ENCODE measurements at regions not wholly inside any gene's neighbourhood (a gene's known extent, or its start where the extent isn't known, plus 50 kb on each side); places are given as distances from the start of the nearest gene placed in this dataset.
"Not testable (repeated sequence)": the region's sequence is repeated elsewhere in the genome, so short reads cannot be mapped to it uniquely, and the experiment has no call there.

DNA sequence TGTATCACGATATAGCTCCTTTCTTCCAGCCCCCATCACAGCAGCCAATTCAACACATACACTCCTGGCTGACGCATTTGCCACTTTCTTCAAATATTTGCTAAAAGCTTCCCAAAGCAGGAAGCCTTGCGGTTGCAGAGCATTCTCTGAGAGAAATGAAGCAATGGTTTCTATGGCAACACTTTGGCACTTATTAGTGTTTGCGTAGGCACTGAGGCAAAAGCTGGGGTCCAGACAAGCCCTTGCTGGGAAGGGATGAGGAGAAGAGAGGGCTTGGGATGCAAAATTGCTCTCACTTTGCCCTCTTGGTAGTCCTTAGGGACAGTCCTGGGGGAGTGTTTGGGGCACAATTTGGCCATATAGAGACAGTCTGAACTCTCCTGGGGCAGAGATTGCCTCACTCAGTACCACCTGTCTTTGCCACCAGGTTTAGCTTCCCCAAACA, 55.0 kb upstream of the PAK3 start:
- DNase-seq, result no peak

DNA sequence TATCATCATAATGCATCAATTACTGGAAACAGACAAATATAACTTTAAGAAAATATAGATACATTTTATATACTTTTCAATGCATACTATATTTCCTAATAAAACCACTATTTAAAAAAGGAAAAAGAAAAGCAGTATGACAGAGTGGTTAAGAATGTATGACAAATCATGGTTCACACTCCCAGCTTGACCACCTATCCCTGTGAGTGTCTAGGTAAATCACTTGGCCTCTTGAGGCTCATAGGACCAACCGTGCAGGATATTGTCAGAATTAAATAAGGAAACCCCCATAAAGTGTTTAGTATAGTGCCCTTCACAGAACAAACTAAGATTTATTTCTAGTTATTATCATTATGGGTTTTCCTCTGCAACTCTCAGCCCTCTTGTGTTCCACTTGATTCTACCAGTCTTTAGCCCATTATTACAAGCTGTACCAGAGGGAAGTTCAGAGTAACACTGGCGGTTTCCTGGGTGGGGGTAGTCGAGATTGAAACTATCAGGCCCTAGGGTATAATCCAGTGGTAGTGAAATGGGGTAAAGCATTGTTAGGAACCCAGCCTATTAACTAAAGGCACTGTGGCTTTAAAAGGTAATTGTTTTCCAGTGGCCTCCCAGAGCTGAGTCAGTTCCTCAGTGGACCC, 55.5 kb upstream of the PAK3 start:
- DNase-seq, result no peak

DNA sequence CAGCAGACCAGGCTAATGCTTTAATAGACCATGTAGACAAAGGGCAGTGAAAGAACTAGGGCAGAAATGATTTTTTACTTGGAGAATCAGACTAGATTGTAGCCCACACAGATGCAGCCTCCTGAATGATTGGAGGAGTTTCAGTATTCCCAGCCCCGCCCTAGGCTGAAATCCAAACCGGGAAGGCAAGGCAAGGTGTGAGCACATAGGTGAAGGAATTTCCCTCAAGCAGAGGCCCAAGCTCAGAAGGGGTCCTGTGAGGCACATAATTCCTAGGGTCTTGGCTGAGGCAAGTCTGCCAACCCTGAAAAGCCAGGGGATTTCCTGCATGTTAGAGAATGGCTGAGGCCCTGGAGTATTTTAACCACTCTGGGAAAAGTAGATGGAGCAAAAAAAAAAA, 56.4 kb upstream of the PAK3 start:
- DNase-seq, result no peak

DNA sequence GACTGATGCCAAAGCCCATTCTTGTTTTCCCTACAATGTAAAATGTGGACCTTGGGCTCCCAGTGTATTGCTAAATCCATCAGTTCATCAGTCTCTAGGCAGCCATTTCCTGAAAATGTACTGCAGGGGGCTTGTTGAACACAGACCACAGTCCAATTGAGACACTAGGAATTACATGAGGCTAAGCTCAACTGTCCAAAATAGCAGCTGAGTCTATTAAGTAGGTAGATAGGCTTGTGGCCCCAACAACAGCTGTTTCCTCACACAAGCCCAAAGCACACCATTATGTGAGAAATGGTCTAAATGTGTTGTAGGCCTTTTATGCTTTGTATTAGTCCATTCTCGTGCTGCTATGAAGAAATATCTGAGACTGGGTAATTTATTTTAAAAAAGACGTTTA, 60.0 kb upstream of the PAK3 start:
- no peak for DNase-seq

DNA sequence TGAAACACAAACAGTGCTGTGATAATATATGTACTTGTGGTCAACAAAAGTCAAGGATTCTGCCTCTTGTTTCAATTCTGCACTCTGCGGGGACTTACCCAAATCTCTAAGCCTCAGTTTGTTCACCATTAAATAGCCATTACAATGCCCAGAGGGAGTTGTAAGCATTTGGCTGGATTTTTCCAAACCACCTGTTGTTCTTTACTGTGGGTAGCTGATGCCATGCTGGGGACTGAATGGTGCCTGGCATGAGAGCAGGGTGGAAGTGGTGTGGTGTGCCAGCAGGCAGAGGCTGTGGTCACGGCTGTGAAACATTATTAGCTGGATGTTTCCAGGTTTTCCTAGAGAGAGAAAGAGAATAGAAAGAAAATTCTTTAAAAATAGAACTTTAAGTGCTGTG, 60.7 kb upstream of the PAK3 start:
- DNase-seq, result no peak

DNA sequence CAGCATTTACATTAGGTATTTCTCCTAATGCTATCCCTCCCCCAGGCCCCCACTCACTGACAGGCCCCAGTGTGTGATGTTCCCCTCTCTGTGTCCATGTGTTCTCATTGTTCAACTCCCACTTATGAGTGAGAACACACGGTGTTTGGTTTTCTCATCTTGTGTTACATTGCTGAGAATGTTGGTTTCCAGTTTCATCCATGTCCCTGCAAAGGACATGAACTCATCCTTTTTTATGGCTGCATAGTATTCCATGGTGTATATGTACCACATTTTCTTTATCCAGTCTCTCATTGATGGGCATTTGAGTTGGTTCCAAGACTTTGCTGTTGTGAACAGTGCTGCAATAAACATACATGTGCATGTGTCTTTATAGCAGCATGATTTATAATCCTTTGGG, 73.0 kb upstream of the PAK3 start:
- DNase-seq, result not testable (repeated sequence)

DNA sequence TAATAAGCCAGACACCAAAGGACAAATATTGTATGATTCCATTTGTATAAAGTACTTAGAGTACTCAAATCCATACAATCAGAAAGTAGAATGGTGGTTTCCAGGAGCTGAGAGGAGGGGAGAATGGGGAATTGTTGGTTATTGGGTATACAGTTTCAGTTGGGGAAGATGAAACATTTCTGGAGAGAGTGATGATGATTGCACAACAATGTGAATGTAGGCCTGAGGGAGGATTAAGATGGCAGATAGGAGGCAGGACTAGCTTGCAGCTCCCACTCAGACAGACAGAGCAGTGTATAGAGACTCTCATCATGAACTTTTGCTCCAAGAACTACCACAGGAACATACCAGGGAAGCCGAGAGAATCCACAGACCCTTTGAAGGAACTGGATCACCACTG, 75.7 kb upstream of the PAK3 start:
- DNase-seq, result no peak

DNA sequence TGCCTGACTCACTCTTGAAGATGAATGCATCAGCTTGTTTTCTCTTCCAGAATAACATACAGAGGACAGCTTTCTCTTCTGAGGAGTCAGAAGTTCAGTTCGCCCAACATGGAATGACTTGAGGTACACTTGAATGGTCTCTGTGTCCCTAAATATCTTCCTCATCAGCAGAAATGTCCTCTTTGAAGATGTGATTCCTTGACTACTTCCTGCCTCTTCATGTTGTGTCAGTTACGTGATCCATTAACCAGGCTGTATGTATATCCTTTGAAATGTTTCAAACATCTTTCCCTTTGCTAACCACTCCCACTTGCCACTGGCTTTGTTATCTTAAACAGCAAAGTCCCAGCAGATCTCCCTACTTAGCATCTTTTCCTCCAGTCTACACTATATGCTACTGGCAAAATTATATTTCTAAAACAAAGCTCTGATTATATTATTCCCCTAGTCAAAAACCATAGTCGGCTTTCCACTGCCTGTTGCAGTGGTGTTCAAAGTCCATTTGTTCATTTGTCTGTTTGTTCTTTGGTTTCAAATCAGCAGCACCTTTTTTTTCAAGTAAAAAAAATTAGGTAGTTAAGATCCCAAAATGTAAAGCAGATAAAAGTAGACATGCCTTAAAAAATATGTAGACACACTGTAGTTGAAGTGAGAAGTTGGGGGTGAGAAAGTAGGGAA, 82.1 kb upstream of the PAK3 start:
- no peak for DNase-seq

DNA sequence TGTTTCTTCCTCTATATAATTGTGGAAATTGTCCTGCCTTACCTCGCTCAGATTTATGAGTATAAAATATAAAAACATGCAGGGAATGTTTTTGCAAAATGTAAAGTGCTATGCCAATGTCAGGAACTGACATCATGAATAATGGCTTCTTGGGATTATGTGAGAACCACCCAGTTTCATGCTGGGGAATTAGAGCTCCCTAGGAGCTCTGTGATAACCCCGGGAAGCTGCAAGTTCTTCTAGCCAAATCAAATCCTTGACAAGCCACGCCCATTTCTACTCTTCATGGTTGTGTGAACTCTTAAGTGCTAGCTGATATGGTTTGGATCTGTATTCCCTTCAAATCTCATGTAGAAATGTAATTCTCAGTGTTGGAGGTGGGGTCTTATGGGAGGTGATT, 85.9 kb upstream of the PAK3 start:
- no peak for DNase-seq

DNA sequence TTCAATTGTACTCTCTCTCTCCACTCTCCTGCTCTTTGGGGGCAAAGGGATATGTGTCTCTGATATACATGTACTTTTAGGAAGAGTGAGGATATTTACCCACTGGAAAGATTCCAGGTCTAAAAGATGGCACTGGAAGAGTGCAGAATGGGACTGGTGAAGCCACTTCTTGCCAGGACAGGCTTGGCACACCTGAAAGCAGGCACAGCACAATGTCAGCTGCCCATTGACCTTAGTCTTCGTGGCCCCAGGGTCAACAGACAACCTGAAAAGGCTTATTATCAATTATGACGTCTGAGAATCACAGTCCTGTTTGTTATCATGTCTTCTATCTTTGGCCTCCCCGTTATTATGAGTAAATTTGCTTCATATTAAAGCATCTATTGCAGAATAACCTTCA, 86.7 kb upstream of the PAK3 start:
- no peak for DNase-seq

DNA sequence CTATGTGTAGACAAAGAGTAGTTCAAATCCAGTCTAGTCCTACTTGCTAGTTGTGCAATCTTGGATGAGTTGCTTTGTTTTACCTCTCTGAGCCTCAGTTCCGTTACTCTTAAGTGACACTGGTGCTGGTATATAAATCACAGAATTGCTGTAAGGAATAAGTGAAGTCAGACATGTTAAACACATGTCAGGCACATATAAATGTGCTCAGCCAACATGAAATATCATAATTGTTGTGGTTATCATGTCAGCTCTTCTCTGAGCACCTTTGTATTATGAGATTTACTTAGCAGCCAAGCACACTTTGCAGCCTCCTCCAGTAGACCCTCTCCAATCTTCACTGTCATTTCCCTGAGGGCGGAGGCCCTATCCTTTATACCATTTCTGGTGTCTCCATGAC, 87.9 kb upstream of the PAK3 start:
- no peak for DNase-seq

DNA sequence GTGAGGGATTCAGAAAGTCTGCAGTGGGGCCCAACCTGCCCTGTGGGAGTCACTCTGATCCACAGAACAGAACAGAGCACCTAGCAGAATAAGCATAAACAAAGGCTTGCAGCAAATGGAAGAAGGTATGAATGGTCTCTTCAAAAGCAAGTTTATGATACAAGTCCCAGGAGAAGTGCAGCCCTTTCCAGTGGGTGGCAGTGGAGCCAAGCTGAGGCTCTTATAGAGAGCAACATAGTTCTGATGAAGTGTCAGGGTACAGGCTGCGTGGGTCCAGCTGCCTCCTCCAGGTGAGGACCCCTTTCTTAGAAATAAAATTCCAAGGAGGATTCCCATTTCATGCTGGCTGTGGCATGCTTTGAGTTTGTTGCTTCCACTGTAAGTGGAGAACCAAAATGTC, 88.8 kb upstream of the PAK3 start:
- no peak for DNase-seq

DNA sequence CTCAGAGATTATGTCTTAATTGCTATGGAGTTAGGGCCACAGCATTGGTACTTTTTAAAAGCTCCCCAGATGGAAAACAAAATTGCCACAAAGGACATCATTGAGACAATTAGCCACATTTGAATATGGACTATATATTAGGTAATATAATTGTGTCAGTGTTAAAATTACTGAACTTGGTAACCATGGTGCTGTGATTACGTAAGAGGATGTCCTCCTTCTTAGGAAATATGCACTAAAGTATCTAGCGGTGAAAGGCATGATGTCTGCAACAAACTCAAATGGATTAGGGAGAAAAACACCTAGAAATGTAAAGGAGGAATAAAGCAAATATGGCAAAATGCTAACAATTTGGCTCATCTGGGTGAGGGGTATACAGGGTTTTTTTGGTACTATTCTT, 89.9 kb upstream of the PAK3 start:
- no peak for DNase-seq

DNA sequence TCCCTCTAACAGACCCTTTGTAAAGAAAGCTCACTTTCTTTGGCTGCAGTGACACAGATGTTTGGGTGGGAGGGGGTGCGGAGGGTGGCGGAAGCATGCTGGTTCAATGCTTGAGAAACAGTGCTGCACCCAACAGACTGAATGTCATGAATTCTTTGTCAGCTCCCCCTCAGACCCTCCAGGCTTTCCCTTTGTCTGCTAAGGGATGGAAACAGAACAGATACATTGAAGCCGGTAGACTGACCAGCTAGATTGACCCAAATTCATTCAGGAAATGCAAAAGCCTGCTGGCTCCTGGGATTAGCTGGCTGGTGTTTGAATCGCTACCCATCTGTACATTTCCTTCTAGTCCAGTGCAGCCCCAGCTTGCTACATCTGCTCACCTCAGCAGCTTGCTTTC, 90.8 kb upstream of the PAK3 start:
- no peak for DNase-seq

DNA sequence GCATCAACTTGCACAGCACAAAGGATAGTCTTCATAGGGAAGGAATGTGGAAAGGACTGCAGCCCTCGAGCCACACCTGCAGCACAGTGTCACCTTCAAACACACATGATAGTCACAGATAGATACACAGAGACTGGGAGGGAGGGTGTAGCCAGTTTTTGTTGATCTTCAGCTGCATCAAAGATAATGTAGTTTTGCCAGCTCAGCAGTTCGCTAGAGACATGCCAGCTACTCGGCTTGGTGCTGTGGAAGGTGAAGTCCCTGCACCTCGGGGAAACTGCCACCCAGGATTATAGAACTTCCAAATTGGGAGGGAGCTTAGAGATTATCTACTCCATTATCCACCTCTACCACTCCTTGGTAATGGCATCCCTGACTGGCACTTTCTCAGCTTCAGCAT, 92.9 kb upstream of the PAK3 start:
- DNase-seq, result no peak

DNA sequence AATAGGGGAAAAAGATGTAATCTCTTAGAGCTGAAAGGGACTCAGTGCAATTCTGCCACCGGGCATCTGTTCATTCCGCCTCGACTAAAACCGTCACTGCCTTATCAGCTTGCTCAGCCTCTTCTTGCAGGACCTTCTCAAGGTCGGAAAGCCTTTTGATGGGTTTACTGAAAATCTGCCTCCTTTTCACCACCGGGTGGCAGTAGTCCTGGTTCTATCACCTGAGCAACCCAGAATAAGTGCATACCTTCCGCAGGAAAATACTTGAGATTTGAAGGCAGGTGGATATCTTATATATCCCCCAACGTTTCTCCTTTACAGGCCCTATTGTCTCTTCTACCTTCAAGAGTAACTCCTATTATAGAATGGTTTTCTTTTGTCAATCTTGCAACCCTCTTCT, 103.4 kb upstream of the PAK3 start:
- peak in 1 of 4 experiments; percentile 0 for DNase-seq

DNA sequence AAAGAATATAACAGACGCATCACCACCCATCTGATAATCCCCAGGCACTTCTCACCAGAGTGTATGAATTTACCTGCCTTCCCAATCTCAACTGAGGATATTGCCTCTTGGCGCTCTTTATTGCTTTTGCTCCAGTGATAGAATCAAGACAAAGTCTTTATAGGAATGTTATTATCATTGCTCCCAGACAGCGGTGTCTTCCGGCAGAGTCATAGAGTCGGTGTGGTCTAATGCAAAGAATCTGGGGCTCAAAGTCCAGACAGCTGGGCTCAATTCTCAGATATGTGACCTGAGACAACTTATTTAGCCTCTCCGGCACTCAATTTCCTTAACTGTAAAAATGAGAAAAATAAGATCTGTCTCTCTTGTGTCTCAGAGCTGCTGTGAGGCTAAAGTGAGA, 106.1 kb upstream of the PAK3 start:
- no peak for DNase-seq

DNA sequence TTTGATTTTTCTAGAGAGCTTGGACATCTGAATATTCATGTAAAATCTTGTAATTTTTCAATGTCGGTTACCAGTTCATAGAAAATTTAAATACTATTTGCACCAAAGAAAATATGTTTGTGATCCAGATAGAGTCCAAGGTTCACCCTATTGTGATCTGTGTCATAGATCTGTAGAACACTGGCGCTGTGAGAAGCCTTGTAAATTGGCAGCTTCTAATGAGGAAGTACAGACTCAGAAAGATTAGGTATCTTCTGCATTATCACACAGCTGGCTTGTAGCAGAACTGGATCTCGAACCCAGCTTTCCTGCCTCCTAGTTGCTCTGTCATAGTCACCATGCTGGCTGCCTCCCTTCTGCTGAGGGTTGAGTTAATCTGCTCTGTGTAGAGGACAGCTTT, 106.5 kb upstream of the PAK3 start:
- DNase-seq, result no peak

DNA sequence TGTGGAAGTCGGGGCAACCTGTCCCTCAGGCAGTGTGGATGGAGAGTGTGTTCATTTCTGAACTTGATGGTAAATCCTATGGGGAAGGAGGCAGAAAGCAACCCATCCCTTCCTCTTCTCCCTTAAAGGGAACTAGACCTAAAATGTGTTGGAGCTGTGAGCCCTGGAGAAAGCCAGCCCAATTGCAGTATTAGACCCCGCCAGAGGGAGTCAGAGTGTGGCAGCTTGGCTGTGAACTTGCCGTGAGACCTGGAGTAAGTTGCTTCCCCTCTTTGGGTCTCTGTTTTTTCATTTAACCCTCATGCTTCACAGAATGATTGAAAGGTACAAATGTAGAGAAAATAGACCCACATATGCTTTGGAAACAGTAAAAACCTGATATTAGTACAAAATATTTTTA, 108.7 kb upstream of the PAK3 start:
- no peak for DNase-seq

DNA sequence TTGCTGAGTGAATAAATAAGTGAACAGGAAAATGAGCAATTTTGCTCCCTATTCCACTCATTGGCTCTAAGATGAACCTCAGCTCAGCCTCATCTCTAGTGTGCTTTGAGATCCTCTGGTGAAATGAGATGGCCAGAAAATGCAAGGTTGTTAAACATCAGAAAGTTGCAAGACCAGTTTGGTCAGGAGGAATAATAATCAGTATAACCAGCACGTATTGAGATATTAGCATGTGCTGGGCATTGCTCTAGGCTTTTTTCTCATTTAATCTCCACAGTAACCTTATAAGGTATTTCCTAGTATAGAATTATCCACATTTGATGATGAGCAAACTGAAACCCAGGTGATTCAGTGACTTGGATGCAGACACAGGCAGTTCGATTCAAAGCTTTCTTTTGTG, 110.5 kb upstream of the PAK3 start:
- DNase-seq, result no peak

DNA sequence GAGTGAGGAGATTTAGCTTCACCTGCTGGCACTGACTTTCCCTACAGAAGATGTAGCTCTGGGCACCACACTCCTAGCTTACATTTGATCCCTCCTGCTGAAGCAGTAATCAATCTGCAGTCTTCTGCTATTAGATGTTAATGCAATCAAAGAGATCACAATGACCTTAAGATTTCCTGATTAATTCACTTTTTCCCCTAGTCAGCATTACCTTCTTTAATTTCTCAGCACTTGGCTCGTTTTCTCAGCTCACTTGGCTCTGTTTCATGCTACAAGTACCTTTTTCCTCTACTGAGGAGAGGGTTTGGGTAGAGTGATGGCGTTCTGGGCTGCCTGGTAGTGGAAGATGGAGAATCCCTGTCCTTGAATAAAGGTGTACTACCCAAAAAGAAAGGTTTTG, 113.0 kb upstream of the PAK3 start:
- DNase-seq, result no peak

DNA sequence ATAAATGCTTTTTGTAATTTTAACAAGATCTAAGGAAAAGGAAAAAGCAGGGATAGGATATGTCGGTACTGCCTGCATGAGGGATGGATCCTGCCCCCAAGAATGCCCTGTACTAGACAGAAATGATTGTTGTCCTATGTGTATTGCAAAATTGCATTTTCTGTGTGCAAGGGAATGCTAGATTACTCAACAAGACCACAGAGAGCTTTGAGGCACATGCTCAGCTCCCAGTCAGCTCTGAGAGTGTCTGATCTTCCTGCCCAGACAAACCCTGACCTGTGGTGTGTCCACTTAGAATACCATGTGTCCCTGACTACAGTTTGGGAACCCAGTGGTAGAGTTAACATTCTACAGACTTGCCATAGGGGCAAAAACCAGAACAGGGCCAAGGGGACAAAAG, 129.2 kb upstream of the PAK3 start:
- no peak for DNase-seq

DNA sequence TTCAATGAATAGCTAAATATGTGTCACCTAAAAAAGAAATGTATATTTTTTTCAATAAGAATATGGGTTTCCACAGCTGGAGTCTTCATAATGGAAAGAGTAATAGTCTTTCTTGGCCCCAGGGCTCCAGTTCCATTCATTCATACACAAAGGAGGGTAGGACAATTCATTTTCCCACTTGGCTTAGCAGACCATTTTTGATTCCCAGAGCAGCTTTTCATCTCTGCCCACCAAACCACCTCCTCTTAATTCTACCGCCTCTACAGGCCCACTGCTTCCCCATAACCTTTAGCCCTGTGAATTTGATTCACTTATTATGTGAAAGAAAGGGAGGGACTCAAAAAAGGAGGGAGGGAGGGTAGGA, 129.9 kb upstream of the PAK3 start:
- no peak for DNase-seq

DNA sequence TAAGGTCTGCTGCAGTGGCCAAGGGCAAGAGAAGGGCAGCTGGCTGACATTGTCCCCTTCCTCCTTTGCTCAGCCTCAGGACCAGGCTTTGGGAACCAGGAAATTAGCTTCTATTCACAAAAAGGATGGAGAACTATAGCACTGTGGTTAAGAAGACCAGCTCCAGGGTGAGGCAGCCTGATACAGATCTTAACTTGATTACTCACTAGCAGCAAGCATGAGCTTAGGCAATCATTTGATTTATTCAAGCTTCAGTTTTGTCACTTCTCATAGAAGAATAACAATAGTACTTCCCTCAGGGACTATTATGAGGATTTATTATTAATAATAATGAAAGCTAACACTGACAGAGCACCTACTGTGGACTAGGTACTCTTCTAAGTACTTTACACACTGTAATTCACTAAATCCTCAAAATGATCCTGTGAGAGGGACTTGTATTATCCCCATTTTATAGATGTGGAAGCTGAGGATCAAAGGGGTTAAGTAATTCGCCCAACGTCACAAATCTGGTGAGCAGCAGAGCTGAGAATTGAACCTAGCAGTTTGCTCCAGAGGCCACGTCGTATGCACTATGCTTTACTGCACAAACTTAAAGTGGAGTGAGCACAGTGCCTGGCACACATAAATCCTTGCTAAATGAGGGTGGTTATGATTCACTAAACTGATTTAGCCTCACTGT, 130.4 kb upstream of the PAK3 start:
- no peak for DNase-seq

DNA sequence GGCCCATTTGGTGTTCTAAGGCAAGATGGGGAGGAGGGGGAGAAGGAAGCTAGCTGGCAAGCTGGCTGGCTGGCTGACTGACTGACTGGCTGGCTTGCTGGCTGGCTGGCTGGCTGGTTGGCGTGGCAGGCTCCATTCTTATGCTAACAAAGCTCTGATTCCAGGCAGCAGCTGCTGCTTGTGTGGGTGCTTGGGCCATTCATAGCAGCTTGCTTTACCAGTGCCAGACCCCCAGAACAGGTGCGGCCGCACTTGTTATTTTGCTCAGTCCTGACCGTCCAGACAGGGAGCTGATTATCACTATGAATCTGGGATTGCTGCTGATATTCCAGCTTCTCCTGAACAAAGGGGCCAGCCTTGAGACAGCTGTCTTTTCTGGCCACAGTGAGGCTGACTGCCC, 131.2 kb upstream of the PAK3 start:
- no peak for DNase-seq
